Gastroesophageal sphincter (tissue), 4 donors: ENCODE measurements at regions not wholly inside any gene's neighbourhood (a gene's known extent, or its start where the extent isn't known, plus 50 kb on each side); places are given as distances from the start of the nearest gene placed in this dataset.

Experiments
- ATAC-seq: fragments of 150-250 bp; one replicate; pipeline ENCODE4 v1.9.1; 2016; ENCODE audit warnings: mild to moderate bottlenecking, moderate library complexity
- H3K27ac ChIP-seq, 4 donors: fragments of 200-600 bp; sonication (generic) in 3 of 4; 1 replicate in 3 of 4; 2 replicates in 1 of 4; pipeline ENCODE4 v1.5.1; 2016 to 2019
- H3K27me3 ChIP-seq: fragments of 200-600 bp; sonication (generic); one replicate; pipeline ENCODE4 v1.5.1; 2019
- H3K36me3 ChIP-seq, 2 donors: fragments of 200-600 bp; sonication (generic); one replicate each; pipeline ENCODE4 v1.5.1; 2019; ENCODE audit warnings: control low read depth in 1 of 2
- H3K4me1 ChIP-seq, 3 donors: fragments of 200-600 bp; sonication (generic); 1 replicate in 2 of 3; 2 replicates in 1 of 3; pipeline ENCODE4 v1.5.1; 2016 to 2019; ENCODE audit warnings: control low read depth in 2 of 3
- H3K4me3 ChIP-seq, 2 donors: fragments of 200-600 bp; sonication (generic); one replicate each; pipeline ENCODE4 v1.5.1; 2019; ENCODE audit warnings: mild to moderate bottlenecking in 1 of 2, moderate library complexity in 1 of 2
- H3K9me3 ChIP-seq, 3 donors: fragments of 200-600 bp; sonication (generic); one replicate each; pipeline ENCODE4 v1.5.1; 2017 to 2019; ENCODE audit warnings: control low read depth in 2 of 3
- CTCF ChIP-seq, 4 experiments: fragments of 200-600 bp in 2 of 4; fragments of 450-650 bp in 2 of 4; sonication (generic) in 1 of 4; IDR thresholded peaks; one replicate each; pipeline ENCODE4 v1.5.1; 2017 to 2019; ENCODE audit warnings: antibody characterized with exemption in 4 of 4, mild to moderate bottlenecking in 2 of 4, moderate library complexity in 2 of 4
- EP300 ChIP-seq: sonication (generic); formaldehyde crosslinking; IDR thresholded peaks from one replicate; pipeline ENCODE4 v1.6.1; 2017; ENCODE audit warnings: antibody characterized with exemption, mild to moderate bottlenecking
- POLR2A ChIP-seq, 2 donors: fragments of 450-650 bp; IDR thresholded peaks; one replicate each; pipeline ENCODE4 v1.6.1; 2017; ENCODE audit warnings: antibody characterized with exemption in 2 of 2, mild to moderate bottlenecking in 2 of 2, moderate library complexity in 1 of 2
- POLR2AphosphoS5 ChIP-seq: sonication (generic); formaldehyde crosslinking; IDR thresholded peaks from one replicate; pipeline ENCODE4 v1.6.1; 2017; ENCODE audit warnings: antibody characterized with exemption
- WGBS, 2 donors: methylation state at CpG; one replicate each; pipeline ENCODE4 v1.1.5; 2018; ENCODE audit warnings: low coverage in 1 of 2; 5-methylcytosine and 5-hydroxymethylcytosine counted together

GRCh38 chr5:84729326-84729725 lies 344.6 kb upstream of the EDIL3 start:
- Histone ChIP-seq H3K27ac (no peak overlapping the region), H3K9me3 (no peaks in the 10 kb centered on the region), H3K4me1 (no peaks in the 10 kb centered on the region), H3K27me3 (no peaks in the 10 kb centered on the region), H3K36me3 (no peaks in the 10 kb centered on the region), H3K4me3 (no peak overlapping the region)
- TF ChIP-seq POLR2AphosphoS5 = no peak
- no peak for TF ChIP-seq CTCF (IDR thresholded peaks at IDR 0.05)
- TF ChIP-seq EP300 = no peak
- TF ChIP-seq POLR2A (IDR thresholded peaks at IDR 0.05) = no peak
- WGBS, 2 donors = 46 to 60% methylated on average over 5 of the region's 5 CpGs
- no peak for ATAC-seq

GRCh38 chr5:84727708-84728107 lies 343.0 kb upstream of the EDIL3 start:
- Histone ChIP-seq H3K27ac (no peak overlapping the region), H3K9me3 (no peaks in the 10 kb centered on the region), H3K36me3 (no peaks in the 10 kb centered on the region), H3K27me3 (no peaks in the 10 kb centered on the region), H3K4me3 (no peak overlapping the region), H3K4me1 (no peaks in the 10 kb centered on the region)
- TF ChIP-seq EP300 (no peak), POLR2A (IDR thresholded peaks at IDR 0.05) (no peak), POLR2AphosphoS5 (no peak), CTCF (IDR thresholded peaks at IDR 0.05) (no peak)
- ATAC-seq = no peak
- 73 to 94% methylated on average over 2 of the region's 2 CpGs for WGBS, 2 donors

- no peak overlapping the region for H3K27ac ChIP-seq
- no peaks in the 10 kb centered on the region for H3K4me1 ChIP-seq
- no peaks in the 10 kb centered on the region for H3K36me3 ChIP-seq
- ATAC-seq = no peak
- 87 to 90% methylated on average over 2 of the region's 2 CpGs for WGBS, 2 donors
- TF ChIP-seq EP300 = no peak
- TF ChIP-seq POLR2A (IDR thresholded peaks at IDR 0.05) = no peak
- TF ChIP-seq POLR2AphosphoS5 = no peak
- no peak for TF ChIP-seq CTCF (IDR thresholded peaks at IDR 0.05)
- no peaks in the 10 kb centered on the region for H3K9me3 ChIP-seq
- no peak overlapping the region for H3K4me3 ChIP-seq
- no peaks in the 10 kb centered on the region for H3K27me3 ChIP-seq
These were observed 341.4 kb upstream of the EDIL3 start for GRCh38 chr5:84725946-84726570.

GRCh38 chr5:84724683-84725082 lies 340.0 kb upstream of the EDIL3 start:
- Histone ChIP-seq H3K27me3 (no peaks in the 10 kb centered on the region), H3K4me1 (no peaks in the 10 kb centered on the region), H3K9me3 (no peaks in the 10 kb centered on the region), H3K36me3 (no peaks in the 10 kb centered on the region), H3K4me3 (no peak overlapping the region), H3K27ac (no peak overlapping the region)
- no peak for ATAC-seq
- WGBS, 2 donors = 80 to 86% methylated on average over 1 of the region's 1 CpG
- no peak for TF ChIP-seq EP300
- TF ChIP-seq CTCF (IDR thresholded peaks at IDR 0.05) = no peak
- no peak for TF ChIP-seq POLR2AphosphoS5
- no peak for TF ChIP-seq POLR2A (IDR thresholded peaks at IDR 0.05)

- H3K4me1 ChIP-seq = no peaks in the 10 kb centered on the region
- no peak for TF ChIP-seq CTCF (IDR thresholded peaks at IDR 0.05)
- TF ChIP-seq POLR2A (IDR thresholded peaks at IDR 0.05) = no peak
- no peak for TF ChIP-seq EP300
- TF ChIP-seq POLR2AphosphoS5 = no peak
- no peak overlapping the region for H3K27ac ChIP-seq
- WGBS, 2 donors = 71 to 91% methylated on average over 3 of the region's 3 CpGs
- H3K36me3 ChIP-seq = no peaks in the 10 kb centered on the region
- ATAC-seq = no peak
- H3K9me3 ChIP-seq = no peaks in the 10 kb centered on the region
- H3K27me3 ChIP-seq = no peaks in the 10 kb centered on the region
- H3K4me3 ChIP-seq = no peak overlapping the region
These were observed 339.5 kb upstream of the EDIL3 start for GRCh38 chr5:84724181-84724580.
